GM12878 (cell line): ENCODE measurements at regions not wholly inside any gene's neighbourhood (a gene's known extent, or its start where the extent isn't known, plus 50 kb on each side); places are given as distances from the start of the nearest gene placed in this dataset.
"Not testable (repeated sequence)": the region's sequence is repeated elsewhere in the genome, so short reads cannot be mapped to it uniquely, and the experiment has no call there.

Source experiments
- ATAC-seq: fragments of 200-7000 bp; cut with Tn5 transposase; 3 replicates; pipeline ENCODE4 v1.9.1; 2020; ENCODE audit warnings: mild to moderate bottlenecking, moderate library complexity
- BruUV-seq: library from RNA; stranded (reverse); fragments of 400-500 nt; replicated peaks from 2 replicates; lab custom pipeline; 2021; lab: Mats Ljungman, UMichigan
- CTCF ChIA-PET: fragments of 300-600 bp; sonication (Branson Sonifier 250); formaldehyde crosslinking; extraction: SDS; loops from one replicate; lab custom pipeline; 2021; ENCODE audit warnings: inconsistent platforms; lab: Yijun Ruan, JAX
- POLR2A ChIA-PET: fragments of 350-600 bp; formaldehyde crosslinking; extraction: SDS; loops from one replicate; lab custom pipeline; 2021; ENCODE audit warnings: inconsistent platforms; lab: Charles Lee
- RAD21 ChIA-PET: fragments of 300-600 bp; sonication (Branson Sonifier 250); formaldehyde crosslinking; loops from one replicate; lab custom pipeline; 2023; ENCODE audit warnings: antibody characterized with exemption; ENCODE audit not compliant: unreplicated experiment; lab: Charles Lee
- SMC1A ChIA-PET: fragments of 300-600 bp; sonication (Branson Sonifier 250); formaldehyde crosslinking; loops from one replicate; lab custom pipeline; 2023; ENCODE audit not compliant: unreplicated experiment, uncharacterized antibody; lab: Charles Lee
- DNase-seq: peaks from one replicate; pipeline ENCODE4 v3.0.0-alpha.2; 2011; ENCODE audit warnings: low read depth, low spot score
- FAIRE-seq: peaks from 3 replicates; lab custom pipeline; 2011; peaks lifted over from hg19 to GRCh38; lab: Jason Lieb, UNC
- H2AFZ ChIP-seq: 2 replicates; pipeline ENCODE4 v1.6.0; 2011; ENCODE audit warnings: low read depth, low read length, control low read depth; ENCODE audit not compliant: control insufficient read depth
- H3K27ac ChIP-seq: 2 replicates; pipeline ENCODE4 v1.5.1; 2011; ENCODE audit warnings: control low read depth; ENCODE audit not compliant: control insufficient read depth, insufficient read depth
- H3K27me3 ChIP-seq, 2 experiments: replicated peaks in 1 of 2; 2 replicates each; pipeline versions ENCODE4 v1.6.0 to v1.6.1; 2011; ENCODE audit warnings: low read length in 1 of 2; ENCODE audit not compliant: control insufficient read depth in 2 of 2, insufficient read depth in 2 of 2
- H3K36me3 ChIP-seq, 2 experiments: 2 replicates each; pipeline ENCODE4 v1.5.1; 2011; ENCODE audit warnings: low read length in 1 of 2; ENCODE audit not compliant: control insufficient read depth in 2 of 2, insufficient read depth in 2 of 2
- H3K4me1 ChIP-seq: 2 replicates; pipeline ENCODE4 v1.6.1; 2011; ENCODE audit warnings: mild to moderate bottlenecking, low read length, moderate library complexity, mixed read lengths; ENCODE audit not compliant: control insufficient read depth, insufficient read depth
- H3K4me2 ChIP-seq: 2 replicates; pipeline ENCODE4 v1.6.0; 2011; ENCODE audit warnings: control low read depth; ENCODE audit not compliant: control insufficient read depth, insufficient read depth
- H3K4me3 ChIP-seq: fragments of 200-600 bp; sonication (generic); 2 replicates; pipeline ENCODE4 v1.5.1; 2016
- H3K79me2 ChIP-seq: 2 replicates; pipeline ENCODE4 v1.6.0; 2011; ENCODE audit warnings: low read length; ENCODE audit not compliant: control insufficient read depth, insufficient read depth
- H3K9ac ChIP-seq: 2 replicates; pipeline ENCODE4 v1.8.0; 2011; ENCODE audit warnings: low read length, control low read depth, mixed read lengths; ENCODE audit not compliant: control insufficient read depth, insufficient read depth
- H3K9me3 ChIP-seq: replicated peaks from 3 replicates; pipeline ENCODE4 v1.5.1; 2011; ENCODE audit warnings: mild to moderate bottlenecking, low read length; ENCODE audit not compliant: control insufficient read depth, insufficient read depth
- H4K20me1 ChIP-seq: 2 replicates; pipeline ENCODE4 v1.6.0; 2011; ENCODE audit not compliant: control insufficient read depth, insufficient read depth
- WGBS: methylation state at CpG from one replicate; pipeline ENCODE4 v1.1.6; 2016; ENCODE audit warnings: low lambda C conversion rate; ENCODE audit not compliant: insufficient replicate concordance, insufficient coverage; ENCODE audit errors: missing lambda C conversion rate; 5-methylcytosine and 5-hydroxymethylcytosine counted together
- in situ Hi-C: fragments of 300-500 bp; cut with MboI; formaldehyde crosslinking; loops from 9 replicates; pipeline ENCODE4 v1.14.3; 2018; ENCODE audit warnings: mixed read lengths
- intact Hi-C: fragments of 100-400 bp; cut with micrococcal nuclease; formaldehyde crosslinking; loops from one replicate; pipeline ENCODE4 v1.14.2; 2022; ENCODE audit not compliant: unreplicated experiment

GRCh38 chr1:29183-29582, 422.3 kb downstream of the OR4F29 start:
- H3K9ac ChIP-seq, SMC1A ChIA-PET, H3K4me1 ChIP-seq, H3K4me3 ChIP-seq, DNase-seq, intact Hi-C loops, POLR2A ChIA-PET, H3K79me2 ChIP-seq, H3K4me2 ChIP-seq, H3K36me3 ChIP-seq, RAD21 ChIA-PET, in situ Hi-C loops, BruUV-seq, H3K27ac ChIP-seq, ATAC-seq, H3K27me3 ChIP-seq, H4K20me1 ChIP-seq, H2AFZ ChIP-seq, H3K9me3 ChIP-seq, CTCF ChIA-PET, FAIRE-seq: not testable (repeated sequence)
- WGBS, result no CpG with 5 or more reads among the region's 52 CpGs

GRCh38 chr1:17298-17697, 434.2 kb downstream of the OR4F29 start:
- H4K20me1 ChIP-seq, H3K79me2 ChIP-seq, H3K4me2 ChIP-seq, SMC1A ChIA-PET, intact Hi-C loops, H3K27me3 ChIP-seq, H3K9ac ChIP-seq, H3K9me3 ChIP-seq, H3K4me1 ChIP-seq, ATAC-seq, H2AFZ ChIP-seq, H3K4me3 ChIP-seq, H3K36me3 ChIP-seq, CTCF ChIA-PET, FAIRE-seq, RAD21 ChIA-PET, in situ Hi-C loops, H3K27ac ChIP-seq, POLR2A ChIA-PET, DNase-seq: not testable (repeated sequence)
- TSS peak; percentile 34 for BruUV-seq
- 92% methylated on average over 8 of the region's 12 CpGs for WGBS

- ATAC-seq, DNase-seq, FAIRE-seq, intact Hi-C loops, H4K20me1 ChIP-seq, SMC1A ChIA-PET, H3K4me1 ChIP-seq, RAD21 ChIA-PET, H3K79me2 ChIP-seq, CTCF ChIA-PET, H3K4me2 ChIP-seq, H3K9ac ChIP-seq, BruUV-seq, H3K27ac ChIP-seq, H3K4me3 ChIP-seq, H3K36me3 ChIP-seq, POLR2A ChIA-PET, H3K27me3 ChIP-seq, in situ Hi-C loops, H3K9me3 ChIP-seq, H2AFZ ChIP-seq: not testable (repeated sequence)
- WGBS, result 58% methylated on average over 2 of the region's 6 CpGs
Measured at GRCh38 chr1:16025-16424, 435.5 kb downstream of the OR4F29 start.
